Transverse colon (tissue), 3 donors: ENCODE measurements at regions not wholly inside any gene's neighbourhood (a gene's known extent, or its start where the extent isn't known, plus 50 kb on each side); places are given as distances from the start of the nearest gene placed in this dataset.

Experiments
- CTCF ChIP-seq, 5 experiments: fragments of 200-600 bp in 3 of 5; fragments of 450-650 bp in 2 of 5; sonication (generic) in 3 of 5; IDR thresholded peaks; 1 replicate in 2 of 5; 2 replicates in 3 of 5; pipeline ENCODE4 v1.5.1; 2016 to 2017; ENCODE audit warnings: antibody characterized with exemption in 5 of 5, inconsistent platforms in 3 of 5, mild to moderate bottlenecking in 2 of 5, moderate library complexity in 1 of 5
- EP300 ChIP-seq: sonication (generic); formaldehyde crosslinking; IDR thresholded peaks from one replicate; pipeline ENCODE4 v1.6.1; 2017; ENCODE audit warnings: antibody characterized with exemption, low read depth

GRCh38 chr4:181281451-181281850, 961.8 kb upstream of the TENM3 start:
- TF ChIP-seq CTCF (IDR thresholded peaks at IDR 0.05) (no peak), EP300 (no peak)
